Gastrocnemius medialis (tissue), 4 donors: ENCODE measurements at regions not wholly inside any gene's neighbourhood (a gene's known extent, or its start where the extent isn't known, plus 50 kb on each side); places are given as distances from the start of the nearest gene placed in this dataset.

Source experiments
- CTCF ChIP-seq, 5 experiments: fragments of 450-650 bp in 3 of 5; fragments of 200-600 bp in 2 of 5; sonication (generic) in 2 of 5; IDR thresholded peaks in 4 of 5; conservative IDR thresholded peaks in 1 of 5; 1 replicate in 4 of 5; 2 replicates in 1 of 5; pipeline ENCODE4 v1.5.1; 2016 to 2019; ENCODE audit warnings: antibody characterized with exemption in 5 of 5, mild to moderate bottlenecking in 3 of 5, moderate library complexity in 3 of 5
- POLR2A ChIP-seq, 2 donors: fragments of 450-650 bp; IDR thresholded peaks; one replicate each; pipeline ENCODE4 v1.6.1; 2017; ENCODE audit warnings: antibody characterized with exemption in 2 of 2, mild to moderate bottlenecking in 2 of 2, moderate library complexity in 2 of 2

GRCh38 chr15:95171564-95171963, 940.2 kb downstream of the MCTP2 start:
- TF ChIP-seq POLR2A (IDR thresholded peaks at IDR 0.05) = no peak
- TF ChIP-seq CTCF (IDR thresholded peaks at IDR 0.05 in 4 of 5, conservative IDR thresholded peaks at IDR 0.05 in 1 of 5) = no peak
